ENCODE measurements at regions not wholly inside any gene's neighbourhood (a gene's known extent, or its start where the extent isn't known, plus 50 kb on each side); places are given as distances from the start of the nearest gene placed in this dataset. TPM values are rescaled to one million over a fixed set of nuclear protein-coding genes. Genes with fewer than 3 reads are reported as not detected.

GRCh38 chr18:24993628-24994027 lies 358.3 kb downstream of the ZNF521 start:
- DNase-seq (ENCODE audit: low spot score in 2 of 2): no peak

GRCh38 chr18:24995056-24995455 lies 356.9 kb downstream of the ZNF521 start:
- FAIRE-seq: no peak

More at GRCh38 chr18:24993628-24994027, 358.3 kb downstream of the ZNF521 start:
- FAIRE-seq: no peak

GRCh38 chr18:24995755-24996154 lies 356.2 kb downstream of the ZNF521 start:
- FAIRE-seq (no peak), DNase-seq (ENCODE audit: low spot score in 2 of 2) (no peak)

More at GRCh38 chr18:24995056-24995455, 356.9 kb downstream of the ZNF521 start:
- no peak for DNase-seq (ENCODE audit: low spot score in 2 of 2)

- no peak for FAIRE-seq
Measured at GRCh38 chr18:24999650-25000267, 352.2 kb downstream of the ZNF521 start.

GRCh38 chr18:25001803-25002202 lies 350.2 kb downstream of the ZNF521 start:
- FAIRE-seq: no peak
- no peak for DNase-seq (ENCODE audit: low spot score in 2 of 2)

More at GRCh38 chr18:24999650-25000267, 352.2 kb downstream of the ZNF521 start:
- DNase-seq (ENCODE audit: low spot score in 2 of 2): no peak

- DNase-seq (ENCODE audit: low spot score in 2 of 2): no peak
- no peak for FAIRE-seq
Measured at GRCh38 chr18:25005541-25006403, 346.2 kb downstream of the ZNF521 start.

- no peak for DNase-seq (ENCODE audit: low spot score in 2 of 2)
- no peak for FAIRE-seq
Measured at GRCh38 chr18:25010623-25011374, 341.2 kb downstream of the ZNF521 start.

Small RNA genes lying in the stretch of these regions (small RNA-seq; reads per million reads assigned to genes)
- gene PPIAP57: not detected

Measured in frontal cortex (tissue), 4 donors.